Activated CD4-positive, alpha-beta T cell treated with anti-CD3 and anti-CD28 coated beads, Interleukin-2, amount 10 ng/mL, durations not matched to agents 24 days and 14 days (primary cell): ENCODE measurements at regions not wholly inside any gene's neighbourhood (a gene's known extent, or its start where the extent isn't known, plus 50 kb on each side); places are given as distances from the start of the nearest gene placed in this dataset.
A peak's percentile ranks its signal among the peaks of the same experiment; 100 is the strongest.

Experiments
- DNase-seq: peaks from one replicate; pipeline ENCODE4 v3.0.0; 2022
- H3K27ac Mint-ChIP-seq: one replicate; pipeline ENCODE4 v1.8.0; 2022; ENCODE audit warnings: mild to moderate bottlenecking, mixed read lengths
- H3K27me3 Mint-ChIP-seq: one replicate; pipeline ENCODE4 v1.8.0; 2022; ENCODE audit warnings: mixed read lengths
- H3K36me3 Mint-ChIP-seq: one replicate; pipeline ENCODE4 v1.8.0; 2022; ENCODE audit warnings: low read depth, mild to moderate bottlenecking, mixed read lengths
- H3K4me1 Mint-ChIP-seq: one replicate; pipeline ENCODE4 v1.8.0; 2021; ENCODE audit warnings: mixed read lengths
- H3K4me3 Mint-ChIP-seq: one replicate; pipeline ENCODE4 v1.8.0; 2022; ENCODE audit warnings: mild to moderate bottlenecking, moderate library complexity, mixed read lengths
- H3K9me3 Mint-ChIP-seq: one replicate; pipeline ENCODE4 v1.8.0; 2021; ENCODE audit warnings: mixed read lengths
- intact Hi-C: fragments of 100-400 bp; cut with micrococcal nuclease; formaldehyde crosslinking; loops from one replicate; pipeline ENCODE4 v1.15.1; 2023

DNA sequence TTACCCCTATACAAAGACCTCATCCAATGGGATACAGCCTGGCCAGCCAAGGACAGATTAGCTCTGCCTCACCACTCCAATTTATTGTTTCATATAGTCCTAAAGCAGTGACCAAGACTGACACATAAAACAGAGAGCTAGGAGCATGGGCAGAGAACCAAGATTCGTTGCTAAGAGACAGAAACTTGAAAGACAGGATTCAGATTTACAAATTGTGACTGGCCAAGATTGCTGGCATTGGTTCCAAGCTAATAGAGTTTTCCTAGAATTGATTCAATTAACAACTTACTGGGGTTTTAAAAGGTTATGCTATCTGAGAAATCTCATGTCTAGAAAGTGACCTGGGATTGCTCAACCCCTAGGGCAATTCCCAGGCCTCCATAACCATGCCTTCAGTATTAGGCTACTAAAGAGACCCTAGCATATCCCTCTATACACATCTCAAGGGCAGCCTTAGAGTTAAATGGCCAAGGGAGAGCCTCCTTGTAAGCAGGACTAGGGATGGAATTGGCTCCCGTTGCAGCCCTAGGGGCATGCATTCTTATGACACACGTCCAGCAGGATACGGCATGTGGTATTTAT is 75.6 kb downstream of the ICOS start:
- no peaks in the 10 kb centered on the region for H3K27me3 Mint-ChIP-seq
- peaks cover 16% of the 10 kb centered on the region for H3K36me3 Mint-ChIP-seq
- no peak overlapping the region for H3K27ac Mint-ChIP-seq
- peaks cover 45% of the 10 kb centered on the region for H3K4me1 Mint-ChIP-seq
- intact Hi-C loops = no loop called here
- no peak overlapping the region for H3K4me3 Mint-ChIP-seq
- peaks cover 25% of the 10 kb centered on the region for H3K9me3 Mint-ChIP-seq
- DNase-seq = no peak

DNA sequence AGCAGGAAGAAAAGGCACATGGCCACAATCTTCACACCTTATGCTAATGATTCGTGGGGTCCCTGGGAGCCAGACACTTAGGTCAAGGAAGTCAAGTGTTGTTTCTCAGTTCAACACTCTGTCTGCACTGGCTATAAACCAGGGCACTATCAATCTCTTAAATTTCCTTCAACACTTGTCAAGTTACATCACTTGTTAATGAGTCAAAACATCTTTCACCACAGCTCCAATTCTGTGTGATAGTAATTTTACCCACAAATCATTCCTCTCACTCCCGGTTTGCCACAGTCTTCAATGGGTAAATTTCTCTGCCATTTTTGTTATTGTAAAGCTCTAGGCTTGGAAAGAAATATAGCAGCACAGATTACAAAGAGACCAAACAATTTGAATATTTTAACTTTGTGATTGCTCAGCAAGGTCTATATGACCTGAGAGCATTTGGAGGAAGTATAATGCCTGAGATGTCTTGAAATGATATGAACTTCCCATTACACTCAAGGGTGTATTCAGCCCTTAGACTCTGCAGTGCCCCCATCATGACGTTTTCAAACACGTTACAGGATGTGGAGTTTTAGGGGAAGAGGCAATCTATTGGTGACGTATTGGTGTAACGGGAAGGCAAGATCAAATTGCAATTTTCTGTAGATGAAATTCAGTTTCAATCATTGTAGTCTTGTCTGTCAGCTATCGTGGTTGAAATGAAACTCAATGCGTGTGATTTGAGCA is 78.7 kb downstream of the ICOS start:
- Mint-ChIP-seq H3K4me3 (no peak overlapping the region), H3K27ac (peak overlapping the region; percentile 10), H3K36me3 (peaks cover 6% of the 10 kb centered on the region), H3K9me3 (peaks cover 32% of the 10 kb centered on the region), H3K4me1 (peaks cover 44% of the 10 kb centered on the region), H3K27me3 (no peaks in the 10 kb centered on the region)
- DNase-seq = no peak
- intact Hi-C loops = loop anchor here (1.0 kb wide), 1 partner anchor 9 kb away; no protein-coding TSS in a partner anchor

DNA sequence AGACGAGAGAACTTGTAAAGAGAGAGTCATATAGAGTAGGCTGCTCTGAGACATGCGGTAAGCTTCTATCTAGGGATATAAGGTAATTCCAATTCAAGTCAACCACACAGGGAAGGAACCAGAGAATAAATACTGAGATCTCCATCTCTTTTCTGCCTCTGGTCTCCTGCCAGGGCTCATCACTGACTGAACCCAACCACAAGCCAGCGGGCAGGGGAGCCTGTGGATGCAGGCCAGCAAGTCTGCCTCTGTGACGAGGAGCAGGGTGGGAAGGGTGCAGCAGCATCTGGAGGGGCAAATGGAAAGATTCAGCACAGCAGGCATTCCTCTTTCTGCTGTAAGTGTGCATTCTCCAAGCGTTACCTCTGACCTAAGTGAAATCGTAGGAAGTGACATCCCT is 82.2 kb downstream of the ICOS start:
- DNase-seq = no peak
- intact Hi-C loops = loop anchor here (1.0 to 2.0 kb wide), 8 partner anchors 9 to 90 kb away; no protein-coding TSS in a partner anchor
- H3K27me3 Mint-ChIP-seq = no peaks in the 10 kb centered on the region
- peak overlapping the region; percentile 63 for H3K27ac Mint-ChIP-seq
- no peak overlapping the region for H3K4me3 Mint-ChIP-seq
- peaks cover 8% of the 10 kb centered on the region for H3K36me3 Mint-ChIP-seq
- H3K4me1 Mint-ChIP-seq = peaks cover 40% of the 10 kb centered on the region
- H3K9me3 Mint-ChIP-seq = peaks cover 32% of the 10 kb centered on the region

- intact Hi-C loops = loop anchor here (1.0 to 2.0 kb wide), 8 partner anchors 7 to 89 kb away; no protein-coding TSS in a partner anchor
- peak; percentile 79 for DNase-seq
- Mint-ChIP-seq H3K27ac (peak overlapping the region; percentile 88), H3K4me1 (peaks cover 50% of the 10 kb centered on the region), H3K27me3 (no peaks in the 10 kb centered on the region), H3K36me3 (peaks cover 8% of the 10 kb centered on the region), H3K9me3 (peaks cover 24% of the 10 kb centered on the region), H3K4me3 (peak overlapping the region; percentile 32)
Observed at GRCh38 chr2:204019572-204020501, 83.3 kb downstream of the ICOS start.

DNA sequence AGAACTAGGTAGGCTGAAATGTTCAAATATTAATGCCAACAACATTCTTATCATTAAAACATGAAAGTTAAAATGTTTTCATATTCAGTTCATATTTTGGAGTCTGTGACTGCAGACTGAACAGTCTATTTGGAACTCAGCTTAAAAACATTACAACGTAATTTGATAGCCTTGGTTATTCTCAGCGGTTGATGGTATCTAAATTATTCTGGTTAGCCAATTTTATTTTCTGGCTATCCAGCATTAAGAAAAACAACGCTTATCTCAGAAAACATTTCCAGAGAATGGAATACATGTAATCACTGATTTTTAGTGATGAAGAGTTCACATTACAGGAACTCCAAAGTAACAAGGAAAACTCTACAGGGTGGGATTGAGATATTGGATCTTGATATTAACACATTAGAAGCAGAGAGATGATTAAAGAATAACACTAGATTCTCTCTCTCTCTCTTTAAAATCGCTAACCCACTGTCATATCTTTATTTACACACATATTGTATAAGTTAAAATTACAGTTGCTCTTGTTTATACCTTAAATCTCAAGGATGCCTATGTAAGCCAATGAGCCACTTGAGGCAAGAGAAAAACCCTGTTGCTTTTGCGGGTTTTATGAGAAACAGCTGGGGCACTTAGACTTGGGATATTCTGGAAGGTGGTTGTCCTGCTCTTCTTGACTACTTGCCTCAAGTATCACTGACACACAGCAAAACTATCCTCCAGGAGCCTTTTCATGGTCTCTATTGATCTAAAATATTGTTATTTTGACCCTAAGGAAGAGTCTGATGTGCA is 84.9 kb downstream of the ICOS start:
- peaks cover 49% of the 10 kb centered on the region for H3K4me1 Mint-ChIP-seq

GRCh38 chr2:204022550-204022949 is 86.0 kb downstream of the ICOS start:
- Mint-ChIP-seq H3K27ac (peak overlapping the region; percentile 43), H3K4me1 (peaks cover 57% of the 10 kb centered on the region), H3K27me3 (no peaks in the 10 kb centered on the region), H3K36me3 (peaks cover 5% of the 10 kb centered on the region), H3K4me3 (no peak overlapping the region), H3K9me3 (peaks cover 15% of the 10 kb centered on the region)
- intact Hi-C loops = no loop called here
- no peak for DNase-seq

More for the DNA sequence above, 84.9 kb downstream of the ICOS start:
- Mint-ChIP-seq H3K36me3 (peaks cover 7% of the 10 kb centered on the region), H3K27ac (no peak overlapping the region), H3K4me3 (no peak overlapping the region), H3K27me3 (no peaks in the 10 kb centered on the region), H3K9me3 (peaks cover 19% of the 10 kb centered on the region)
- intact Hi-C loops = no loop called here
- DNase-seq = no peak

GRCh38 chr2:204023088-204023487 is 86.5 kb downstream of the ICOS start:
- no peaks in the 10 kb centered on the region for H3K27me3 Mint-ChIP-seq
- intact Hi-C loops = no loop called here
- peaks cover 59% of the 10 kb centered on the region for H3K4me1 Mint-ChIP-seq
- no peak for DNase-seq
- no peak overlapping the region for H3K4me3 Mint-ChIP-seq
- peak overlapping the region; percentile 43 for H3K27ac Mint-ChIP-seq
- peaks cover 5% of the 10 kb centered on the region for H3K36me3 Mint-ChIP-seq
- peaks cover 9% of the 10 kb centered on the region for H3K9me3 Mint-ChIP-seq

DNA sequence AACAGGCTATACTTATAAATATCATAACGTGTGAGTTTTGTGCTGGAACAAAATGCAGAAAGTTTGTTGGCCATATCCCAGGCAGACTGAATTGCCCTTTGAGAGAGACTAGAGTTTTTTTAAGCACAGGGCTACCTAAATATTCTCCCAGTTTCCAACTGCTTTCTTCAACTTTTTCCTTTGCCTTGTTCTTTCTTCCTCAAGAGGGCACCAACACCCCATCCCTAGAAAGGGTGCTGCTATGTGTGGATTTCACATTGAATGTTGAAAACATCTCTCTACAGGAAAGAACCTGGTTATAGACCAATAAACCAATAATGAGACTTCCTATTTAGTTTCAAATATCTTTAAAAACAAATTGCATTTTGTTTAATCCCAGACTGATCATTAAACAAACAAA is 87.9 kb downstream of the ICOS start:
- H3K4me3 Mint-ChIP-seq = no peak overlapping the region

GRCh38 chr2:204024906-204025475 is 88.4 kb downstream of the ICOS start:
- intact Hi-C loops = loop anchor here (1.0 kb wide), 1 partner anchor 153 kb away; no protein-coding TSS in a partner anchor
- peaks cover 2% of the 10 kb centered on the region for H3K36me3 Mint-ChIP-seq
- peaks cover 7% of the 10 kb centered on the region for H3K9me3 Mint-ChIP-seq
- no peak overlapping the region for H3K4me3 Mint-ChIP-seq
- H3K27me3 Mint-ChIP-seq = no peaks in the 10 kb centered on the region
- H3K27ac Mint-ChIP-seq = no peak overlapping the region
- peaks cover 47% of the 10 kb centered on the region for H3K4me1 Mint-ChIP-seq
- no peak for DNase-seq

More for the DNA sequence above, 87.9 kb downstream of the ICOS start:
- DNase-seq = peak; percentile 78
- peaks cover 2% of the 10 kb centered on the region for H3K36me3 Mint-ChIP-seq
- H3K27me3 Mint-ChIP-seq = no peaks in the 10 kb centered on the region
- H3K27ac Mint-ChIP-seq = no peak overlapping the region
- intact Hi-C loops = loop anchor here (1.0 kb wide), 1 partner anchor 154 kb away; no protein-coding TSS in a partner anchor
- H3K4me1 Mint-ChIP-seq = peaks cover 51% of the 10 kb centered on the region
- peaks cover 7% of the 10 kb centered on the region for H3K9me3 Mint-ChIP-seq

GRCh38 chr2:204026294-204026693 is 89.7 kb downstream of the ICOS start:
- Mint-ChIP-seq H3K36me3 (peaks cover 2% of the 10 kb centered on the region), H3K4me1 (peaks cover 43% of the 10 kb centered on the region), H3K4me3 (peak overlapping the region; percentile 18), H3K27ac (peak overlapping the region; percentile 79), H3K9me3 (peaks cover 7% of the 10 kb centered on the region), H3K27me3 (no peaks in the 10 kb centered on the region)
- DNase-seq = no peak
- intact Hi-C loops = no loop called here

DNA sequence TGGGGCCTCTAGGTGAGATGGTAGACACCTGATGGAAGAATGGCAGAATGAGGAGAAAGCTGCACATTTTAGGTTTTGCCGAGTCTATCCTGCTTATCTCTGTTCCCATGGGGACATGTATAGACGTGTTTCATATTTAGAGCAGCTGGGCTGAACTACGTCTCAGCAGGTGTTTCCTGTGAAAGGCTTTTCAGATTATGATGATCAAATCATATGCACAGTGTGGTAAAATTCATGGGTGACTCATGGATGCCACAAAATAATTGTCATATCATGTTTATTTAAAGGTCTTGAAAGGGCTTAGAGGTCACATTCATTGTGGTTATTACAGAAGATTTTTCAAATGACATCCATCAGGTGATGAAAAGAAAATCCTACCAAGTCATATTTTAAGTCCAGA is 90.5 kb downstream of the ICOS start:
- Mint-ChIP-seq H3K4me3 (no peak overlapping the region), H3K9me3 (peaks cover 7% of the 10 kb centered on the region), H3K36me3 (peaks cover 2% of the 10 kb centered on the region), H3K4me1 (peaks cover 41% of the 10 kb centered on the region), H3K27ac (peak overlapping the region; percentile 79), H3K27me3 (no peaks in the 10 kb centered on the region)
- intact Hi-C loops = loop anchor here (1.0 kb wide), 2 partner anchors 8 to 29 kb away; no protein-coding TSS in a partner anchor
- DNase-seq = peak; percentile 83

GRCh38 chr2:204030322-204030721 is 93.8 kb downstream of the ICOS start:
- Mint-ChIP-seq H3K9me3 (peaks cover 7% of the 10 kb centered on the region), H3K4me3 (no peak overlapping the region)
- intact Hi-C loops = no loop called here

GRCh38 chr2:204031056-204031455 is 94.5 kb downstream of the ICOS start:
- intact Hi-C loops = no loop called here
- no peak overlapping the region for H3K4me3 Mint-ChIP-seq
- H3K27me3 Mint-ChIP-seq = no peaks in the 10 kb centered on the region
- no peak for DNase-seq
- peaks cover under 1% of the 10 kb centered on the region for H3K36me3 Mint-ChIP-seq
- peaks cover 18% of the 10 kb centered on the region for H3K4me1 Mint-ChIP-seq
- peaks cover 10% of the 10 kb centered on the region for H3K9me3 Mint-ChIP-seq
- no peak overlapping the region for H3K27ac Mint-ChIP-seq

More at GRCh38 chr2:204030322-204030721, 93.8 kb downstream of the ICOS start:
- no peaks in the 10 kb centered on the region for H3K27me3 Mint-ChIP-seq
- H3K4me1 Mint-ChIP-seq = peaks cover 18% of the 10 kb centered on the region
- no peak for DNase-seq
- no peak overlapping the region for H3K27ac Mint-ChIP-seq
- H3K36me3 Mint-ChIP-seq = no peaks in the 10 kb centered on the region
